Activated T-cell treated with anti-CD3 and anti-CD28 coated beads for 1 hour (primary cell): ENCODE measurements at regions not wholly inside any gene's neighbourhood (a gene's known extent, or its start where the extent isn't known, plus 50 kb on each side); places are given as distances from the start of the nearest gene placed in this dataset.
"Not testable (repeated sequence)": the region's sequence is repeated elsewhere in the genome, so short reads cannot be mapped to it uniquely, and the experiment has no call there.

Source experiments
- DNase-seq: peaks from one replicate; pipeline ENCODE4 v3.0.0-alpha.2; 2020; ENCODE audit warnings: low read depth

GRCh38 chr13:18949489-18949761 lies 232.2 kb downstream of the TUBA3C start:
- DNase-seq: no peak

- no peak for DNase-seq
Measured at GRCh38 chr13:18948664-18949488, 232.7 kb downstream of the TUBA3C start.

GRCh38 chr13:18948012-18948663 lies 233.5 kb downstream of the TUBA3C start:
- no peak for DNase-seq

GRCh38 chr13:18947376-18947977 lies 234.1 kb downstream of the TUBA3C start:
- no peak for DNase-seq

- no peak for DNase-seq
Measured at GRCh38 chr13:18946738-18947137, 234.9 kb downstream of the TUBA3C start.

- no peak for DNase-seq
Measured at GRCh38 chr13:18944501-18945068, 237.0 kb downstream of the TUBA3C start.

- DNase-seq: no peak
Measured at GRCh38 chr13:18943721-18944391, 237.8 kb downstream of the TUBA3C start.

GRCh38 chr13:18943273-18943672 lies 238.4 kb downstream of the TUBA3C start:
- no peak for DNase-seq

GRCh38 chr13:18936104-18936503 lies 245.5 kb downstream of the TUBA3C start:
- DNase-seq: no peak

GRCh38 chr13:18921063-18921462 lies 260.6 kb downstream of the TUBA3C start:
- no peak for DNase-seq

GRCh38 chr13:18905096-18905495 lies 276.5 kb downstream of the TUBA3C start:
- not testable (repeated sequence) for DNase-seq

GRCh38 chr13:18895411-18895810 lies 286.2 kb downstream of the TUBA3C start:
- not testable (repeated sequence) for DNase-seq

GRCh38 chr13:18891242-18891641 lies 290.4 kb downstream of the TUBA3C start:
- not testable (repeated sequence) for DNase-seq

GRCh38 chr13:18874875-18875789 lies 306.5 kb downstream of the TUBA3C start:
- DNase-seq: not testable (repeated sequence)

GRCh38 chr13:18870557-18870956 lies 311.1 kb downstream of the TUBA3C start:
- DNase-seq: not testable (repeated sequence)

GRCh38 chr13:18869365-18869764 lies 312.3 kb downstream of the TUBA3C start:
- DNase-seq: not testable (repeated sequence)

- DNase-seq: not testable (repeated sequence)
Measured at GRCh38 chr13:18837986-18838629, 343.5 kb downstream of the TUBA3C start.

- not testable (repeated sequence) for DNase-seq
Measured at GRCh38 chr13:18837179-18837745, 344.4 kb downstream of the TUBA3C start.

- DNase-seq: not testable (repeated sequence)
Measured at GRCh38 chr13:18836371-18837178, 345.0 kb downstream of the TUBA3C start.
